HG03354 (cell line): ENCODE measurements at regions not wholly inside any gene's neighbourhood (a gene's known extent, or its start where the extent isn't known, plus 50 kb on each side); places are given as distances from the start of the nearest gene placed in this dataset.
A peak's percentile ranks its signal among the peaks of the same experiment; 100 is the strongest.

Experiments used
- ATAC-seq: cut with Tn5 transposase; IDR thresholded peaks from one replicate; pipeline ENCODE4 v1.9.1; 2021; ENCODE audit warnings: mild to moderate bottlenecking; ENCODE audit not compliant: unreplicated experiment, poor library complexity, severe bottlenecking

- ATAC-seq, result no peak
Observed at GRCh38 chr21:14871861-14872260, 192.9 kb downstream of the NRIP1 start.

- peak; percentile 28 for ATAC-seq
Observed at GRCh38 chr21:14870853-14871149, 194.0 kb downstream of the NRIP1 start.

GRCh38 chr21:14869984-14870852 lies 194.6 kb downstream of the NRIP1 start:
- peak; percentile 62 for ATAC-seq

- ATAC-seq, result no peak
Observed at GRCh38 chr21:14866859-14867765, 197.7 kb downstream of the NRIP1 start.

GRCh38 chr21:14864211-14865021 lies 200.4 kb downstream of the NRIP1 start:
- ATAC-seq, result peak; percentile 86

GRCh38 chr21:14863745-14864210 lies 201.0 kb downstream of the NRIP1 start:
- ATAC-seq, result no peak

GRCh38 chr21:14862794-14863720 lies 201.7 kb downstream of the NRIP1 start:
- no peak for ATAC-seq

- ATAC-seq, result no peak
Observed at GRCh38 chr21:14858311-14858710, 206.5 kb downstream of the NRIP1 start.

- no peak for ATAC-seq
Observed at GRCh38 chr21:14857529-14857928, 207.3 kb downstream of the NRIP1 start.

GRCh38 chr21:14850394-14850793 lies 214.4 kb downstream of the NRIP1 start:
- no peak for ATAC-seq

- no peak for ATAC-seq
Observed at GRCh38 chr21:14846621-14847020, 218.2 kb downstream of the NRIP1 start.

GRCh38 chr21:14844001-14844400 lies 220.8 kb downstream of the NRIP1 start:
- ATAC-seq, result no peak

- ATAC-seq, result no peak
Observed at GRCh38 chr21:14842601-14843000, 222.2 kb downstream of the NRIP1 start.

GRCh38 chr21:14841511-14842472 lies 223.0 kb downstream of the NRIP1 start:
- ATAC-seq, result no peak

GRCh38 chr21:14838400-14838799 lies 226.4 kb downstream of the NRIP1 start:
- ATAC-seq, result no peak

- no peak for ATAC-seq
Observed at GRCh38 chr21:14836950-14837349, 227.8 kb downstream of the NRIP1 start.

- ATAC-seq, result no peak
Observed at GRCh38 chr21:14833666-14834351, 231.0 kb downstream of the NRIP1 start.
